ENCODE measurements at regions not wholly inside any gene's neighbourhood (a gene's known extent, or its start where the extent isn't known, plus 50 kb on each side); places are given as distances from the start of the nearest gene placed in this dataset.

GRCh38 chr3:110790631-110791030, 281.0 kb upstream of the NECTIN3 start:
- TF ChIP-seq EZH2 (IDR thresholded peaks at IDR 0.05) (no peak), POLR2AphosphoS5 (IDR thresholded peaks at IDR 0.05; ENCODE audit: borderline replicate concordance, low read depth, low read length) (no peak)

Data from SK-N-MC (cell line).